Uterus (tissue), 2 donors: ENCODE measurements at regions not wholly inside any gene's neighbourhood (a gene's known extent, or its start where the extent isn't known, plus 50 kb on each side); places are given as distances from the start of the nearest gene placed in this dataset.

Experiments used
- POLR2A ChIP-seq, 2 donors: fragments of 450-650 bp; IDR thresholded peaks; one replicate each; pipeline ENCODE4 v1.6.1; 2016; ENCODE audit warnings: antibody characterized with exemption in 2 of 2, mild to moderate bottlenecking in 1 of 2, moderate library complexity in 1 of 2
- TF ChIP-seq, protein P1 (sequence below), 4 experiments: fragments of 200-600 bp in 2 of 4; fragments of 450-650 bp in 2 of 4; sonication (generic) in 2 of 4; IDR thresholded peaks; one replicate each; pipeline ENCODE4 v1.5.1; 2016 to 2019; ENCODE audit warnings: antibody characterized with exemption in 4 of 4, mild to moderate bottlenecking in 2 of 4, moderate library complexity in 1 of 4

DNA sequence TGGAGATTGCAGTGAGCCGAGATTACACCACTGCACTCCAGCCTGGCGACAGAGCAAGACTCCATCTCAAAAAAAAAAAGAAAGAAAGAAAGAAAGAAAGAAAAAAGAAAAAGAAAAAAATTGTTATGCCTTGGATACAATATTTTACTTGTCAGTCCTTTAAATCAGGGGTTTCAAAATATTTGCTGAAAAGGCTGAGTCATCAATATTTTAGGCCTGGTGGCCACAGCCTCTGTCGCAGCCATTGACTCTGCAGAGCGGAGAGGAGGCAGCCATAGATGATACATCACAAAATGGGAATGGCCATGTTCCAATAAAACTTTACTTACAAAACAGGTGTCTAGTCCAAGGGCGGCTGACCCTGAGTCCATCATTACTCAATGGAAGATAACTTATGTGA lies 314.8 kb upstream of the SALL3 start:
- TF ChIP-seq, protein P1, sequence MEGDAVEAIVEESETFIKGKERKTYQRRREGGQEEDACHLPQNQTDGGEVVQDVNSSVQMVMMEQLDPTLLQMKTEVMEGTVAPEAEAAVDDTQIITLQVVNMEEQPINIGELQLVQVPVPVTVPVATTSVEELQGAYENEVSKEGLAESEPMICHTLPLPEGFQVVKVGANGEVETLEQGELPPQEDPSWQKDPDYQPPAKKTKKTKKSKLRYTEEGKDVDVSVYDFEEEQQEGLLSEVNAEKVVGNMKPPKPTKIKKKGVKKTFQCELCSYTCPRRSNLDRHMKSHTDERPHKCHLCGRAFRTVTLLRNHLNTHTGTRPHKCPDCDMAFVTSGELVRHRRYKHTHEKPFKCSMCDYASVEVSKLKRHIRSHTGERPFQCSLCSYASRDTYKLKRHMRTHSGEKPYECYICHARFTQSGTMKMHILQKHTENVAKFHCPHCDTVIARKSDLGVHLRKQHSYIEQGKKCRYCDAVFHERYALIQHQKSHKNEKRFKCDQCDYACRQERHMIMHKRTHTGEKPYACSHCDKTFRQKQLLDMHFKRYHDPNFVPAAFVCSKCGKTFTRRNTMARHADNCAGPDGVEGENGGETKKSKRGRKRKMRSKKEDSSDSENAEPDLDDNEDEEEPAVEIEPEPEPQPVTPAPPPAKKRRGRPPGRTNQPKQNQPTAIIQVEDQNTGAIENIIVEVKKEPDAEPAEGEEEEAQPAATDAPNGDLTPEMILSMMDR (IDR thresholded peaks at IDR 0.05): no peak
- TF ChIP-seq POLR2A (IDR thresholded peaks at IDR 0.05): no peak
